ENCODE measurements at regions not wholly inside any gene's neighbourhood (a gene's known extent, or its start where the extent isn't known, plus 50 kb on each side); places are given as distances from the start of the nearest gene placed in this dataset.

- Mint-ChIP-seq H3K4me3 (no peak overlapping the region), H3K27me3 (ENCODE audit: low read depth) (peaks cover 3% of the 10 kb centered on the region; the same call in 1 of the 2 replicates), H3K36me3 (peaks cover 77% of the 10 kb centered on the region), H3K9me3 (peaks cover 88% of the 10 kb centered on the region), H3K4me1 (no peaks in the 10 kb centered on the region), H3K27ac (no peak overlapping the region)
- POLR2A ChIA-PET = no interaction called here
- ATAC-seq (no peak), DNase-seq (ENCODE audit: low spot score) (no peak)
- CTCF ChIA-PET = no interaction called here
- no peak for TF ChIP-seq SMAD3 (CRISPR knock-in tag; IDR thresholded peaks at IDR 0.05; ENCODE audit: borderline replicate concordance)
Observed at GRCh38 chr2:6067089-6067488, 374.9 kb downstream of the SOX11 start.

DNA sequence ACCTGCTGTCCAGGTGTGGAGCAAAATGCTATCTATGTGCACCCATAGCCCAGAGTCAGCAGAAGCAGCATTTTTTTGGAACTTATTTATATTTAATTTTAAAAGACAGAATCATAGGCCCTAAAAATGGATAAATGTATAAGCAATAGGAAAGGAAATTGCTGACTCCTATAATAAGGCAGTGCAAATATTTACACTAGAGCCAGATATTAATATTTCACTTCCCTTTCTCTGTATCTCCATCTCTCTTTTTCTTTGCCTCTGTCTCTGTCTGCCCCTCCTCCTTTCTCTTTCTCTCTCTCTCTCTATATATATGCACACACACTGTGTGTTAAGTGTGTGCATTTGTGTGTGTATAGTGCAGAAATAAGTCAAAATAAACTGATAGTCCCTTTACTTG, 375.6 kb downstream of the SOX11 start:
- no peak overlapping the region for H3K4me3 Mint-ChIP-seq
- peaks cover 86% of the 10 kb centered on the region for H3K9me3 Mint-ChIP-seq
- H3K27ac Mint-ChIP-seq = no peak overlapping the region
- TF ChIP-seq E2F5 (CRISPR knock-in tag; IDR thresholded peaks at IDR 0.05) (no peak), MYBL2 (CRISPR knock-in tag; IDR thresholded peaks at IDR 0.05) (no peak), GTF2I (CRISPR knock-in tag; conservative IDR thresholded peaks at IDR 0.05) (no peak), ZNF219 (CRISPR knock-in tag; IDR thresholded peaks at IDR 0.05; ENCODE audit: borderline replicate concordance) (no peak), PRRX2 (CRISPR knock-in tag; IDR thresholded peaks at IDR 0.05) (no peak), ZNF671 (CRISPR knock-in tag; IDR thresholded peaks at IDR 0.05) (no peak), RORB (CRISPR knock-in tag; IDR thresholded peaks at IDR 0.05) (no peak), ZNF138 (CRISPR knock-in tag; conservative IDR thresholded peaks at IDR 0.05) (no peak), FOXP1 (CRISPR knock-in tag; IDR thresholded peaks at IDR 0.05; ENCODE audit: borderline replicate concordance) (no peak), AR (CRISPR knock-in tag; IDR thresholded peaks at IDR 0.05) (no peak)
- TF ChIP-seq, protein P1, sequence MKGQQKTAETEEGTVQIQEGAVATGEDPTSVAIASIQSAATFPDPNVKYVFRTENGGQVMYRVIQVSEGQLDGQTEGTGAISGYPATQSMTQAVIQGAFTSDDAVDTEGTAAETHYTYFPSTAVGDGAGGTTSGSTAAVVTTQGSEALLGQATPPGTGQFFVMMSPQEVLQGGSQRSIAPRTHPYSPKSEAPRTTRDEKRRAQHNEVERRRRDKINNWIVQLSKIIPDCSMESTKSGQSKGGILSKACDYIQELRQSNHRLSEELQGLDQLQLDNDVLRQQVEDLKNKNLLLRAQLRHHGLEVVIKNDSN (CRISPR knock-in tag; IDR thresholded peaks at IDR 0.05) = no peak
- TF ChIP-seq, protein P2, sequence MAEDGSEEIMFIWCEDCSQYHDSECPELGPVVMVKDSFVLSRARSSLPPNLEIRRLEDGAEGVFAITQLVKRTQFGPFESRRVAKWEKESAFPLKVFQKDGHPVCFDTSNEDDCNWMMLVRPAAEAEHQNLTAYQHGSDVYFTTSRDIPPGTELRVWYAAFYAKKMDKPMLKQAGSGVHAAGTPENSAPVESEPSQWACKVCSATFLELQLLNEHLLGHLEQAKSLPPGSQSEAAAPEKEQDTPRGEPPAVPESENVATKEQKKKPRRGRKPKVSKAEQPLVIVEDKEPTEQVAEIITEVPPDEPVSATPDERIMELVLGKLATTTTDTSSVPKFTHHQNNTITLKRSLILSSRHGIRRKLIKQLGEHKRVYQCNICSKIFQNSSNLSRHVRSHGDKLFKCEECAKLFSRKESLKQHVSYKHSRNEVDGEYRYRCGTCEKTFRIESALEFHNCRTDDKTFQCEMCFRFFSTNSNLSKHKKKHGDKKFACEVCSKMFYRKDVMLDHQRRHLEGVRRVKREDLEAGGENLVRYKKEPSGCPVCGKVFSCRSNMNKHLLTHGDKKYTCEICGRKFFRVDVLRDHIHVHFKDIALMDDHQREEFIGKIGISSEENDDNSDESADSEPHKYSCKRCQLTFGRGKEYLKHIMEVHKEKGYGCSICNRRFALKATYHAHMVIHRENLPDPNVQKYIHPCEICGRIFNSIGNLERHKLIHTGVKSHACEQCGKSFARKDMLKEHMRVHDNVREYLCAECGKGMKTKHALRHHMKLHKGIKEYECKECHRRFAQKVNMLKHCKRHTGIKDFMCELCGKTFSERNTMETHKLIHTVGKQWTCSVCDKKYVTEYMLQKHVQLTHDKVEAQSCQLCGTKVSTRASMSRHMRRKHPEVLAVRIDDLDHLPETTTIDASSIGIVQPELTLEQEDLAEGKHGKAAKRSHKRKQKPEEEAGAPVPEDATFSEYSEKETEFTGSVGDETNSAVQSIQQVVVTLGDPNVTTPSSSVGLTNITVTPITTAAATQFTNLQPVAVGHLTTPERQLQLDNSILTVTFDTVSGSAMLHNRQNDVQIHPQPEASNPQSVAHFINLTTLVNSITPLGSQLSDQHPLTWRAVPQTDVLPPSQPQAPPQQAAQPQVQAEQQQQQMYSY (CRISPR knock-in tag; IDR thresholded peaks at IDR 0.05) = no peak
- POLR2A ChIA-PET = no interaction called here
- CTCF ChIA-PET = no interaction called here
- H3K36me3 Mint-ChIP-seq = peaks cover 75% of the 10 kb centered on the region
- DNase-seq (ENCODE audit: low spot score) = no peak
- no peaks in the 10 kb centered on the region for H3K4me1 Mint-ChIP-seq
- H3K27me3 Mint-ChIP-seq (ENCODE audit: low read depth) = peaks cover 3% of the 10 kb centered on the region; the same call in 1 of the 2 replicates
- ATAC-seq = no peak

- peaks cover 80% of the 10 kb centered on the region for H3K9me3 Mint-ChIP-seq
- no peaks in the 10 kb centered on the region for H3K4me1 Mint-ChIP-seq
- no peak for TF ChIP-seq ZNF281 (CRISPR knock-in tag; IDR thresholded peaks at IDR 0.05)
- TF ChIP-seq TP53 (CRISPR knock-in tag; IDR thresholded peaks at IDR 0.05) = no peak
- no peak for TF ChIP-seq HMGA2 (CRISPR knock-in tag; IDR thresholded peaks at IDR 0.05)
- TF ChIP-seq, protein P3, sequence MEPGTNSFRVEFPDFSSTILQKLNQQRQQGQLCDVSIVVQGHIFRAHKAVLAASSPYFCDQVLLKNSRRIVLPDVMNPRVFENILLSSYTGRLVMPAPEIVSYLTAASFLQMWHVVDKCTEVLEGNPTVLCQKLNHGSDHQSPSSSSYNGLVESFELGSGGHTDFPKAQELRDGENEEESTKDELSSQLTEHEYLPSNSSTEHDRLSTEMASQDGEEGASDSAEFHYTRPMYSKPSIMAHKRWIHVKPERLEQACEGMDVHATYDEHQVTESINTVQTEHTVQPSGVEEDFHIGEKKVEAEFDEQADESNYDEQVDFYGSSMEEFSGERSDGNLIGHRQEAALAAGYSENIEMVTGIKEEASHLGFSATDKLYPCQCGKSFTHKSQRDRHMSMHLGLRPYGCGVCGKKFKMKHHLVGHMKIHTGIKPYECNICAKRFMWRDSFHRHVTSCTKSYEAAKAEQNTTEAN (CRISPR knock-in tag; IDR thresholded peaks at IDR 0.05) = no peak
- TF ChIP-seq ZNF425 (CRISPR knock-in tag; conservative IDR thresholded peaks at IDR 0.05) = no peak
- no peak for TF ChIP-seq ZNF219 (CRISPR knock-in tag; IDR thresholded peaks at IDR 0.05; ENCODE audit: borderline replicate concordance)
Observed at GRCh38 chr2:6068429-6068828, 376.2 kb downstream of the SOX11 start.

More at GRCh38 chr2:6068429-6068828, 376.2 kb downstream of the SOX11 start:
- POLR2A ChIA-PET = no interaction called here
- DNase-seq (ENCODE audit: low spot score) (no peak), ATAC-seq (no peak)
- H3K27me3 Mint-ChIP-seq (ENCODE audit: low read depth) = peaks cover 3% of the 10 kb centered on the region; the same call in 1 of the 2 replicates
- no peak overlapping the region for H3K27ac Mint-ChIP-seq
- H3K4me3 Mint-ChIP-seq = no peak overlapping the region
- CTCF ChIA-PET = no interaction called here
- H3K36me3 Mint-ChIP-seq = peaks cover 73% of the 10 kb centered on the region

Data from WTC11 (cell line).